GM18517 (cell line): ENCODE measurements at regions not wholly inside any gene's neighbourhood (a gene's known extent, or its start where the extent isn't known, plus 50 kb on each side); places are given as distances from the start of the nearest gene placed in this dataset.

Experiments
- ATAC-seq: cut with Tn5 transposase; IDR thresholded peaks from one replicate; pipeline ENCODE4 v1.9.1; 2021; ENCODE audit warnings: mild to moderate bottlenecking, moderate library complexity; ENCODE audit not compliant: unreplicated experiment

- no peak for ATAC-seq
Observed at GRCh38 chr15:35973029-35973428, 427.1 kb upstream of the DPH6 start.

GRCh38 chr15:35974052-35974451 is 428.1 kb upstream of the DPH6 start:
- no peak for ATAC-seq

- ATAC-seq, result no peak
Observed at GRCh38 chr15:35975941-35976340, 430.0 kb upstream of the DPH6 start.

GRCh38 chr15:35979608-35980007 is 433.6 kb upstream of the DPH6 start:
- no peak for ATAC-seq

- no peak for ATAC-seq
Observed at GRCh38 chr15:35980719-35981118, 434.8 kb upstream of the DPH6 start.

GRCh38 chr15:35986191-35986721 is 440.3 kb upstream of the DPH6 start:
- ATAC-seq, result no peak

- ATAC-seq, result no peak
Observed at GRCh38 chr15:35987056-35987455, 441.1 kb upstream of the DPH6 start.

GRCh38 chr15:35991386-35991785 is 445.4 kb upstream of the DPH6 start:
- no peak for ATAC-seq

GRCh38 chr15:35992791-35993190 is 446.8 kb upstream of the DPH6 start:
- ATAC-seq, result no peak

- no peak for ATAC-seq
Observed at GRCh38 chr15:35993196-35993595, 447.2 kb upstream of the DPH6 start.

- no peak for ATAC-seq
Observed at GRCh38 chr15:35994876-35995275, 448.9 kb upstream of the DPH6 start.

- ATAC-seq, result no peak
Observed at GRCh38 chr15:35998663-35999602, 453.0 kb upstream of the DPH6 start.

GRCh38 chr15:36004891-36005490 is 459.0 kb upstream of the DPH6 start:
- no peak for ATAC-seq

GRCh38 chr15:36005542-36005941 is 459.6 kb upstream of the DPH6 start:
- ATAC-seq, result no peak

GRCh38 chr15:36007699-36008098 is 461.7 kb upstream of the DPH6 start:
- no peak for ATAC-seq

GRCh38 chr15:36008719-36009118 is 462.8 kb upstream of the DPH6 start:
- ATAC-seq, result no peak

GRCh38 chr15:36024031-36024688 is 478.2 kb upstream of the DPH6 start:
- ATAC-seq, result no peak

GRCh38 chr15:36026627-36027283 is 480.8 kb upstream of the DPH6 start:
- no peak for ATAC-seq

- no peak for ATAC-seq
Observed at GRCh38 chr15:36029606-36030210, 483.7 kb upstream of the DPH6 start.

- ATAC-seq, result no peak
Observed at GRCh38 chr15:36039996-36040572, 494.1 kb upstream of the DPH6 start.
